Dendritic cell treated with granulocyte-macrophage colony-stimulating factor and Interleukin-4, amounts not matched to agents 40 ng/mL and 50 ng/mL, for 4 days (primary cell): ENCODE measurements at regions not wholly inside any gene's neighbourhood (a gene's known extent, or its start where the extent isn't known, plus 50 kb on each side); places are given as distances from the start of the nearest gene placed in this dataset.

Experiments used
- H3K27ac Mint-ChIP-seq: one replicate; pipeline ENCODE4 v1.8.0; 2022; ENCODE audit warnings: mild to moderate bottlenecking, mixed read lengths
- H3K27me3 Mint-ChIP-seq: one replicate; pipeline ENCODE4 v1.8.0; 2022; ENCODE audit warnings: mild to moderate bottlenecking, mixed read lengths
- H3K36me3 Mint-ChIP-seq: one replicate; pipeline ENCODE4 v1.8.0; 2022; ENCODE audit warnings: low read depth, mixed read lengths
- H3K4me1 Mint-ChIP-seq: one replicate; pipeline ENCODE4 v1.8.0; 2022; ENCODE audit warnings: low read depth, mixed read lengths
- H3K4me3 Mint-ChIP-seq: one replicate; pipeline ENCODE4 v1.8.0; 2022; ENCODE audit warnings: mild to moderate bottlenecking, moderate library complexity, mixed read lengths
- H3K9me3 Mint-ChIP-seq: one replicate; pipeline ENCODE4 v1.8.0; 2022; ENCODE audit warnings: mixed read lengths
- intact Hi-C: fragments of 100-400 bp; cut with micrococcal nuclease; formaldehyde crosslinking; loops from one replicate; pipeline ENCODE4 v1.15.0; 2022

- intact Hi-C loops: no loop called here
- Mint-ChIP-seq H3K27ac (no peak overlapping the region), H3K9me3 (no peaks in the 10 kb centered on the region), H3K36me3 (no peaks in the 10 kb centered on the region), H3K4me3 (no peak overlapping the region), H3K27me3 (peaks cover 4% of the 10 kb centered on the region), H3K4me1 (no peaks in the 10 kb centered on the region)
Measured at GRCh38 chr3:41037651-41038334, 161.5 kb upstream of the CTNNB1 start.

DNA sequence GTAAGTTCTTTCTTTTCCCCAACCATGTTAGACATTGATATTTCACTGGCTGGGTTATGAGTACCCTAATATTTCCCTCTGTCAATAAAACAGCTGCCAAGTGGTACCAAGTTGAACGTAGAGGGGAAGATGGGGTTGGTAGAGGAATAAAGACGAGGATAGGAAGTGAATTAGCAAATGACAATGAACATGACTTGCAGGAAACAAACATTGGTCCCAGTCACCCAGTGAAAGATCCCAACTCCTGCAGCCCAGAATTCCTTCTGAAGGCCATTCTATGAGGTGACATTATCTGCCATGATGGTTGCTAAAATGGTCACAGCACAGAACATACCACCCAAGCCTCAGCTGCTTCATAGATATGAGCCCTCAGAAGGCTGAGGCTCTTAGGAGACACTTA is 159.0 kb upstream of the CTNNB1 start:
- Mint-ChIP-seq H3K9me3 (no peaks in the 10 kb centered on the region), H3K4me1 (no peaks in the 10 kb centered on the region), H3K36me3 (no peaks in the 10 kb centered on the region), H3K4me3 (no peak overlapping the region), H3K27me3 (peaks cover 3% of the 10 kb centered on the region), H3K27ac (no peak overlapping the region)
- intact Hi-C loops: no loop called here

- Mint-ChIP-seq H3K27me3 (peaks cover 3% of the 10 kb centered on the region), H3K27ac (no peak overlapping the region)
- intact Hi-C loops: no loop called here
Measured at GRCh38 chr3:41041462-41041861, 157.8 kb upstream of the CTNNB1 start.

DNA sequence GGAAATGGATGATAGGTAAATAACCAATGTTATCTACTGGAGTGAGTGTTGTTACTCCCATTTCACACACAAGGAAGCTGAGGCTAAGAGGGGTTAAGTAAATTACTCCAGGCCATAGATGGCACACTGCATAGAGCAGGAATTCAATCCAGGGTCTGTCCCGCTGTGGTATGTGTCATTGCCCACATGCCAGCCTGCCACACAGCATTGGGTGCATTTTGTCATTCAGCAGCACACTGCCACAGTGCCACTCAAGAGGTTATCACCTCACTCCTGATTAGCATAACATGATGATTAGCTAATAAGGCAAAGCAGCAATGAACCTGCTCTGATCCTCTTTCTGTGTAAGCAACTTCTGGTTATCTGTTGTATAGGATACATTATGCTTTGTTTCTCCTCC is 157.4 kb upstream of the CTNNB1 start:
- no peaks in the 10 kb centered on the region for H3K36me3 Mint-ChIP-seq
- peaks cover 3% of the 10 kb centered on the region for H3K27me3 Mint-ChIP-seq
- H3K4me1 Mint-ChIP-seq: no peaks in the 10 kb centered on the region
- H3K27ac Mint-ChIP-seq: no peak overlapping the region
- H3K4me3 Mint-ChIP-seq: no peak overlapping the region
- intact Hi-C loops: no loop called here
- H3K9me3 Mint-ChIP-seq: peaks cover 1% of the 10 kb centered on the region

More at GRCh38 chr3:41041462-41041861, 157.8 kb upstream of the CTNNB1 start:
- H3K4me3 Mint-ChIP-seq: no peak overlapping the region
- no peaks in the 10 kb centered on the region for H3K4me1 Mint-ChIP-seq
- no peaks in the 10 kb centered on the region for H3K36me3 Mint-ChIP-seq
- H3K9me3 Mint-ChIP-seq: no peaks in the 10 kb centered on the region

DNA sequence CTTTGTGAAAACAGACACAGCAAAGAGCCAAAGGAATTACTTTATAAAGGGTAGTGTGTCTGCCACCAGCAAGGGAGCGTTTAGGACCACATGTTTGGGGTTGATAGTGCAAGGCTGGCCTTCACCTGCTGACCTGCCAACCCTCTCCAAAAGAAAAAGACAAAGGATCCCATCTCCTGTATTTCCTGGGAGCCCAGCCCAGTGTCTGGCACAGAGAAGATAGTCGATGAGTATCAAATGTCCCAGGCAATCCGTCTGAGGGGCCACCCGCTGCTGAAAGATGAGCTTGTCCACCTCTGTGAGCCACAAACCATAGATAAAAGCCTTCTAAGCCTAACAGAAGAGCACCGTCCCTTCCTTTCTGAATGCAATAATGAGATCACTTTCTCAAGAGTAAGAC is 154.8 kb upstream of the CTNNB1 start:
- Mint-ChIP-seq H3K27me3 (peaks cover 3% of the 10 kb centered on the region), H3K4me1 (no peaks in the 10 kb centered on the region), H3K36me3 (no peaks in the 10 kb centered on the region), H3K27ac (no peak overlapping the region), H3K9me3 (peaks cover 7% of the 10 kb centered on the region), H3K4me3 (no peak overlapping the region)
- intact Hi-C loops: no loop called here

- H3K4me3 Mint-ChIP-seq: no peak overlapping the region
- intact Hi-C loops: no loop called here
- H3K9me3 Mint-ChIP-seq: peaks cover 7% of the 10 kb centered on the region
- peaks cover 3% of the 10 kb centered on the region for H3K27me3 Mint-ChIP-seq
- H3K36me3 Mint-ChIP-seq: no peaks in the 10 kb centered on the region
- no peak overlapping the region for H3K27ac Mint-ChIP-seq
- no peaks in the 10 kb centered on the region for H3K4me1 Mint-ChIP-seq
Measured at GRCh38 chr3:41045491-41045890, 153.8 kb upstream of the CTNNB1 start.

DNA sequence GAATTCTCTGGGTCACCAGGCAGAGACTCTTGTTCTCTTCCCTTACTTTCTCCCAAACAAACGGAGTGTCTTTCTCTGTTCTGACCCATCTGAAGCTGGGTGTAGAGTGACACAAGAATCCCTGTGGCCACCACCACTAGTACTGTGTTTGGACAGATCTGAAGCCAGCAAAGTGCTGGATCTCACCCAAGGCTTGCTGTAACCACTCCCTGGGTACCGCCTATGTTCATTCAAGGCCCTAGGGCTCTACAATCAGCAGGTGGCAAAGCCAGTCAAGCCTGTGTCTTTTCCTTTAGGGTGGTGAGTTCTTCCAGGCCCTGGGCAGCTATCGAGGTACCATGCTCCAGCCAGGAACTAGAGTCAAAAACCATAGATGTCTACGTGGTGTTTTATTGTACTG is 149.2 kb upstream of the CTNNB1 start:
- Mint-ChIP-seq H3K27me3 (peaks cover 1% of the 10 kb centered on the region), H3K27ac (no peak overlapping the region), H3K9me3 (peaks cover 30% of the 10 kb centered on the region), H3K36me3 (no peaks in the 10 kb centered on the region), H3K4me1 (no peaks in the 10 kb centered on the region), H3K4me3 (no peak overlapping the region)
- intact Hi-C loops: no loop called here

- Mint-ChIP-seq H3K27ac (no peak overlapping the region), H3K27me3 (peaks cover 1% of the 10 kb centered on the region), H3K4me3 (no peak overlapping the region), H3K4me1 (peaks cover 5% of the 10 kb centered on the region), H3K9me3 (peaks cover 30% of the 10 kb centered on the region), H3K36me3 (no peaks in the 10 kb centered on the region)
- intact Hi-C loops: no loop called here
Measured at GRCh38 chr3:41053220-41053619, 146.1 kb upstream of the CTNNB1 start.

DNA sequence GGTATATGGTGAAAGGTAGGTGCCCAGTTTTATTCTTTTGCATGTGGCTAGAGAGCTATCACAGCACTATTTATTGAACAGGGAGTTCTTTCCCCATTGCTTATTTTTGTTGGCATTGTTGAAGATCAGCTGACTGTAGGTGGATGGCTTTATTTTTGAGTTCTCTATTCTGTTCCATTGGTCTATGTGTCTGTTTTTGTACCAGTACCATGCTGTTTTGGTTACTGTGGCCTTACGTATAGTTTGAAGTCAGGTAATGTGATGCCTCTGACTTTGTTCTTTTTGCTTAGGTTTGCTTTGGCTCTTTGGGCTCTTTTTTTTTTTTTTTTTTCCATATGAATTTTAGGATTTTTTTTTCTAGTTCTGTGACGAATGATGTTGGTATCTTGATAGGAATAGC is 139.2 kb upstream of the CTNNB1 start:
- Mint-ChIP-seq H3K9me3 (peaks cover 9% of the 10 kb centered on the region), H3K4me3 (no peak overlapping the region), H3K27ac (no peak overlapping the region), H3K4me1 (peaks cover 9% of the 10 kb centered on the region), H3K36me3 (no peaks in the 10 kb centered on the region), H3K27me3 (peaks cover 4% of the 10 kb centered on the region)
- intact Hi-C loops: no loop called here

DNA sequence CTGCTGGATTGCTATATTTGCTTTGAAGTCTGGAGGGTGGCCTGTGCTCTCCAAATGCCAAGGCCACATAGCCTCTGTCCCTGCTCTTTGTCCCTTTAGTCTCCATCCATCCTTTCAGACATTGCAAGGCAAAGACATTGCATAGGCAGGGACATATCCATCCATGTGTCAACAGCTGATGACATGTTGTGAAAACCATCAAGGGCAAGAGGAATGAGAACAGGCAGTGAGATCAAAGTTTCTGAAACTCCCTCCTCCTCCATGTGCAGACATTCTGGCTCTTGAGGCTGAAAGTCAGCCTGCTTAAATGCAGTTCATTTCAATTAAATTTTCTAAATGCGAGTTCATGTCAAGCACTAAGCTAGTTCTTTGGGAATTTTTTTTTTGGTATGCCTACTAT is 135.2 kb upstream of the CTNNB1 start:
- H3K27ac Mint-ChIP-seq: no peak overlapping the region
- no peaks in the 10 kb centered on the region for H3K4me1 Mint-ChIP-seq
- peaks cover 2% of the 10 kb centered on the region for H3K27me3 Mint-ChIP-seq
- H3K4me3 Mint-ChIP-seq: no peak overlapping the region
- intact Hi-C loops: no loop called here
- no peaks in the 10 kb centered on the region for H3K36me3 Mint-ChIP-seq
- H3K9me3 Mint-ChIP-seq: no peaks in the 10 kb centered on the region

DNA sequence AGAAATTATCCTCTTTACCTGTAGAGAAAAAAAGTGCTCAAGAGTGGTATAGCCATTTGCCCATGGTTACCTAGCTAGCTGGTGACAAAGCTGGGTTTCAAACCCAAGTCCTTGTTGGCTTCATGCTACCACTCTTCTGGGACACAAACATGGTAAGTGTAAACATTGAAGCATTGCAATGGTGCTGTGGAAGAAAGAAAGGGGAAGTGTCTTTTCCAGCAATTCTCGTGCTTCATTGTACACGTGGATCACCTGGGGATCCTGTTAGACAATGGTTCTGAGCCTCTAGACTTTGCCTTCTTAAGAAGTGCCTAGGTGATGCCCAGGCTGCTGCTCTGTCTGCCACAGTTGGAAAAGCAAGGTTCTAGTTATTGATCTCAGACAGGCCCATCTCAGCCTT is 134.8 kb upstream of the CTNNB1 start:
- Mint-ChIP-seq H3K36me3 (no peaks in the 10 kb centered on the region), H3K4me1 (no peaks in the 10 kb centered on the region), H3K9me3 (no peaks in the 10 kb centered on the region), H3K27me3 (peaks cover 2% of the 10 kb centered on the region), H3K4me3 (no peak overlapping the region), H3K27ac (no peak overlapping the region)
- intact Hi-C loops: no loop called here

- Mint-ChIP-seq H3K27me3 (no peaks in the 10 kb centered on the region), H3K36me3 (no peaks in the 10 kb centered on the region), H3K4me1 (no peaks in the 10 kb centered on the region), H3K27ac (no peak overlapping the region), H3K4me3 (no peak overlapping the region), H3K9me3 (no peaks in the 10 kb centered on the region)
- intact Hi-C loops: no loop called here
Measured at GRCh38 chr3:41065340-41065739, 134.0 kb upstream of the CTNNB1 start.

- no peaks in the 10 kb centered on the region for H3K4me1 Mint-ChIP-seq
- intact Hi-C loops: no loop called here
- H3K4me3 Mint-ChIP-seq: no peak overlapping the region
- H3K27me3 Mint-ChIP-seq: peaks cover 1% of the 10 kb centered on the region
- H3K27ac Mint-ChIP-seq: no peak overlapping the region
- no peaks in the 10 kb centered on the region for H3K36me3 Mint-ChIP-seq
- peaks cover 6% of the 10 kb centered on the region for H3K9me3 Mint-ChIP-seq
Measured at GRCh38 chr3:41073190-41073589, 126.1 kb upstream of the CTNNB1 start.

- no peaks in the 10 kb centered on the region for H3K36me3 Mint-ChIP-seq
- peaks cover 6% of the 10 kb centered on the region for H3K9me3 Mint-ChIP-seq
- intact Hi-C loops: no loop called here
- H3K4me1 Mint-ChIP-seq: no peaks in the 10 kb centered on the region
- peaks cover 1% of the 10 kb centered on the region for H3K27me3 Mint-ChIP-seq
- H3K27ac Mint-ChIP-seq: no peak overlapping the region
- no peak overlapping the region for H3K4me3 Mint-ChIP-seq
Measured at GRCh38 chr3:41075975-41076374, 123.3 kb upstream of the CTNNB1 start.

DNA sequence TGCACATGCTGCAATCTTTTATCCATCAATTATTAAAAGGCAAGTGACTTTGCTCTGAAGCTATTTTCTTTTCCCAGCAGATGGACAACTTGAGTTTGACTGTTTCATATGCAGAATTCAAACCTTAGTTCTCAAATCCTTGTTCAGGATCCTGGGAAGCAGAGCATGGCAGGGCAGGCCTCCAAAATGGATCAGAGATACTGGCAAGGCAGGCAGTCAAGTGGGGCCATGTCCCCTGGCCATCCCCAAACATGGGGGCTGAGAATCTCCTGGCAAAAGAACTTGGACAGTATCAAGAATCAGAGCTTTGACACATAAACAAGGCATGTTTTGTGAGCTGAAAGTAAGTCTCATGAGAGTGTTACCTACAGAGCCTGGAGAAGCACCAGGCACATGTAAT is 122.9 kb upstream of the CTNNB1 start:
- intact Hi-C loops: no loop called here
- no peak overlapping the region for H3K4me3 Mint-ChIP-seq
- peaks cover 4% of the 10 kb centered on the region for H3K27me3 Mint-ChIP-seq
- H3K36me3 Mint-ChIP-seq: no peaks in the 10 kb centered on the region
- no peak overlapping the region for H3K27ac Mint-ChIP-seq
- H3K4me1 Mint-ChIP-seq: no peaks in the 10 kb centered on the region
- H3K9me3 Mint-ChIP-seq: peaks cover 6% of the 10 kb centered on the region
